OCI-LY1 (cell line): ENCODE measurements at regions not wholly inside any gene's neighbourhood (a gene's known extent, or its start where the extent isn't known, plus 50 kb on each side); places are given as distances from the start of the nearest gene placed in this dataset.

Experiments
- H2AFZ ChIP-seq: fragments of 200-600 bp; sonication (generic), shearing (Covaris generic); 2 replicates; pipeline ENCODE4 v1.6.0; 2014; ENCODE audit warnings: antibody characterized with exemption, mild to moderate bottlenecking, low read length
- H3F3A ChIP-seq: fragments of 200-600 bp; sonication (generic), shearing (Covaris generic); 2 replicates; pipeline ENCODE4 v1.6.0; 2014; ENCODE audit warnings: mild to moderate bottlenecking, antibody characterized with exemption, low read length, moderate library complexity; ENCODE audit not compliant: insufficient read depth
- H3K27ac ChIP-seq: fragments of 200-600 bp; sonication (generic); 2 replicates; pipeline ENCODE4 v1.5.1; 2014; ENCODE audit warnings: low read length, mixed run types, mild to moderate bottlenecking, low read depth; ENCODE audit not compliant: poor library complexity, severe bottlenecking
- H3K27me3 ChIP-seq: fragments of 200-600 bp; sonication (generic); 2 replicates; pipeline ENCODE4 v1.6.0; 2014; ENCODE audit warnings: antibody characterized with exemption, mild to moderate bottlenecking, low read length, moderate library complexity; ENCODE audit not compliant: insufficient read depth
- H3K36me3 ChIP-seq: fragments of 200-600 bp; sonication (generic); 2 replicates; pipeline ENCODE4 v1.6.1; 2014; ENCODE audit warnings: mild to moderate bottlenecking, antibody characterized with exemption, low read length, moderate library complexity, mixed read lengths; ENCODE audit not compliant: insufficient read depth
- H3K4me1 ChIP-seq: fragments of 200-600 bp; sonication (generic); 2 replicates; pipeline ENCODE4 v1.5.1; 2014; ENCODE audit warnings: mild to moderate bottlenecking, low read length, moderate library complexity; ENCODE audit not compliant: insufficient read depth, severe bottlenecking
- H3K4me2 ChIP-seq: fragments of 200-600 bp; sonication (generic), shearing (Covaris generic); 2 replicates; pipeline ENCODE4 v1.6.1; 2014; ENCODE audit warnings: low read length
- H3K4me3 ChIP-seq: fragments of 200-600 bp; sonication (generic); 2 replicates; pipeline ENCODE4 v1.5.1; 2014; ENCODE audit warnings: low read length, low read depth, mild to moderate bottlenecking, mixed read lengths; ENCODE audit not compliant: poor library complexity, severe bottlenecking
- H3K79me2 ChIP-seq: fragments of 200-600 bp; shearing (Covaris generic); 2 replicates; pipeline ENCODE4 v1.6.1; 2016; ENCODE audit warnings: mixed run types, low read length, mixed read lengths; ENCODE audit not compliant: insufficient read depth
- H3K9ac ChIP-seq: fragments of 200-600 bp; sonication (generic), shearing (Covaris generic); 2 replicates; pipeline ENCODE4 v1.6.1; 2014; ENCODE audit warnings: mild to moderate bottlenecking, low read length, mixed read lengths
- H3K9me2 ChIP-seq: fragments of 200-600 bp; sonication (generic), shearing (Covaris generic); 2 replicates; pipeline ENCODE4 v1.6.1; 2014; ENCODE audit warnings: low read depth, mild to moderate bottlenecking, low read length, mixed read lengths
- H3K9me3 ChIP-seq: fragments of 200-600 bp; shearing (Covaris generic); 2 replicates; pipeline ENCODE4 v1.6.1; 2014; ENCODE audit warnings: low read length, mixed read lengths
- H4K20me1 ChIP-seq: fragments of 200-600 bp; sonication (generic), shearing (Covaris generic); 2 replicates; pipeline ENCODE4 v1.6.0; 2016; ENCODE audit warnings: mild to moderate bottlenecking, low read length; ENCODE audit not compliant: insufficient read depth
- CTCF ChIP-seq: fragments of 200-600 bp; sonication (generic), shearing (Covaris generic); IDR thresholded peaks from 2 replicates; pipeline ENCODE4 v1.5.1; 2017; ENCODE audit warnings: mild to moderate bottlenecking, antibody characterized with exemption, low read length, moderate library complexity, mixed read lengths
- EZH2 ChIP-seq: fragments of 200-600 bp; sonication (generic), shearing (Covaris generic); IDR thresholded peaks from 2 replicates; pipeline ENCODE4 v1.8.0; 2017; ENCODE audit warnings: borderline replicate concordance, mixed run types, mild to moderate bottlenecking, antibody characterized with exemption, low read length, moderate library complexity, mixed read lengths

DNA sequence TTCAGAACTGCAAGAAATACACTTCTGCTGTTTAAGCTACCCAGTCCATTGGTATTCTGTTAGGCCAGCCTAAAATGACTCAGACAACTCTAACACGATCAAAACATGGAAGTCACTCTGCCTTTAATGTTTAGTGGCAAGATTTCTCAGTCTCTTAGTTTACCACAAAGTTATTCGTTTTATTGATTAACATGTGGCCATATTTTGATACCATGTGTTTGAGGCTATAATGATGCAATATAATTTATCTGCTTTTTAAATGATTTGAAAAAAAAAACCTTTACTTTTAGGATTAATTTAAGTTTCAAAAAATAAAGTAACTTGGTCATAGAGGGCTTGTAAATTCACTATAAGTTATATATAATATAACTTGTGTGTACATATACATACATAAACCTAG is 223.4 kb downstream of the SPRY2 start:
- no peak overlapping the region for H3K27ac ChIP-seq
- no peaks in the 10 kb centered on the region for H3F3A ChIP-seq
- no peak overlapping the region for H3K4me3 ChIP-seq
- H3K9ac ChIP-seq, result no peak overlapping the region
- H3K9me3 ChIP-seq, result no peaks in the 10 kb centered on the region
- no peak overlapping the region for H2AFZ ChIP-seq
- no peaks in the 10 kb centered on the region for H3K4me1 ChIP-seq
- no peaks in the 10 kb centered on the region for H3K79me2 ChIP-seq
- H3K27me3 ChIP-seq, result no peaks in the 10 kb centered on the region
- no peaks in the 10 kb centered on the region for H4K20me1 ChIP-seq
- H3K4me2 ChIP-seq, result no peak overlapping the region
- TF ChIP-seq CTCF, result no peak
- no peak for TF ChIP-seq EZH2
- no peaks in the 10 kb centered on the region for H3K9me2 ChIP-seq
- no peaks in the 10 kb centered on the region for H3K36me3 ChIP-seq

- no peaks in the 10 kb centered on the region for H3K4me1 ChIP-seq
- no peak overlapping the region for H3K4me3 ChIP-seq
- H3F3A ChIP-seq, result no peaks in the 10 kb centered on the region
- no peak overlapping the region for H3K9ac ChIP-seq
- H3K4me2 ChIP-seq, result no peak overlapping the region
- no peak overlapping the region for H2AFZ ChIP-seq
- H3K9me3 ChIP-seq, result no peaks in the 10 kb centered on the region
- H3K9me2 ChIP-seq, result no peaks in the 10 kb centered on the region
- H3K27ac ChIP-seq, result no peak overlapping the region
- H3K79me2 ChIP-seq, result no peaks in the 10 kb centered on the region
- H3K36me3 ChIP-seq, result no peaks in the 10 kb centered on the region
- no peaks in the 10 kb centered on the region for H4K20me1 ChIP-seq
- H3K27me3 ChIP-seq, result no peaks in the 10 kb centered on the region
- TF ChIP-seq EZH2 (no peak), CTCF (no peak)
Observed at GRCh38 chr13:80116107-80116506, 224.8 kb downstream of the SPRY2 start.

DNA sequence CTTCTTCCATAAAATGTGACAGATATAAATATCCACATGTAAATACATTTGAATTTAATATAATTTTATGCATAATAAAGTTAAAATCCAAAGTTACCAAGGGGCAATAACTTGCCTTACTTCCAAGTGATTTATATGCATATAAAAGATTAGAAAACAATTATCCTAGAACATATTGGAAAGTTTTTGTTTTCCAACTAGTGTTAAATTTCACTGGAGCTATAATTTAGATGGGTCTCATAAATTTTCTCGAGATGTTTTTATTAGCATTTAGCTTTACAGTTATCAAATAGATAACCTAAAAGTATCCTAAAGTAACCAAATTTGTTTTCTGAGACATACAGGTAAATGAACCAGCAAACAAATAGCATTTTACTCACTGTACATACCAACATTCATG is 225.3 kb downstream of the SPRY2 start:
- no peak overlapping the region for H2AFZ ChIP-seq
- no peak overlapping the region for H3K27ac ChIP-seq
- H3F3A ChIP-seq, result no peaks in the 10 kb centered on the region
- no peaks in the 10 kb centered on the region for H3K36me3 ChIP-seq
- H3K27me3 ChIP-seq, result no peaks in the 10 kb centered on the region
- no peaks in the 10 kb centered on the region for H3K79me2 ChIP-seq
- no peaks in the 10 kb centered on the region for H3K9me2 ChIP-seq
- H3K9ac ChIP-seq, result no peak overlapping the region
- no peaks in the 10 kb centered on the region for H3K4me1 ChIP-seq
- H3K9me3 ChIP-seq, result no peaks in the 10 kb centered on the region
- TF ChIP-seq CTCF (no peak), EZH2 (no peak)
- H3K4me2 ChIP-seq, result no peak overlapping the region
- no peaks in the 10 kb centered on the region for H4K20me1 ChIP-seq
- H3K4me3 ChIP-seq, result no peak overlapping the region
